ENCODE measurements at regions not wholly inside any gene's neighbourhood (a gene's known extent, or its start where the extent isn't known, plus 50 kb on each side); places are given as distances from the start of the nearest gene placed in this dataset.
"Not testable (repeated sequence)": the region's sequence is repeated elsewhere in the genome, so short reads cannot be mapped to it uniquely, and the experiment has no call there.

DNA sequence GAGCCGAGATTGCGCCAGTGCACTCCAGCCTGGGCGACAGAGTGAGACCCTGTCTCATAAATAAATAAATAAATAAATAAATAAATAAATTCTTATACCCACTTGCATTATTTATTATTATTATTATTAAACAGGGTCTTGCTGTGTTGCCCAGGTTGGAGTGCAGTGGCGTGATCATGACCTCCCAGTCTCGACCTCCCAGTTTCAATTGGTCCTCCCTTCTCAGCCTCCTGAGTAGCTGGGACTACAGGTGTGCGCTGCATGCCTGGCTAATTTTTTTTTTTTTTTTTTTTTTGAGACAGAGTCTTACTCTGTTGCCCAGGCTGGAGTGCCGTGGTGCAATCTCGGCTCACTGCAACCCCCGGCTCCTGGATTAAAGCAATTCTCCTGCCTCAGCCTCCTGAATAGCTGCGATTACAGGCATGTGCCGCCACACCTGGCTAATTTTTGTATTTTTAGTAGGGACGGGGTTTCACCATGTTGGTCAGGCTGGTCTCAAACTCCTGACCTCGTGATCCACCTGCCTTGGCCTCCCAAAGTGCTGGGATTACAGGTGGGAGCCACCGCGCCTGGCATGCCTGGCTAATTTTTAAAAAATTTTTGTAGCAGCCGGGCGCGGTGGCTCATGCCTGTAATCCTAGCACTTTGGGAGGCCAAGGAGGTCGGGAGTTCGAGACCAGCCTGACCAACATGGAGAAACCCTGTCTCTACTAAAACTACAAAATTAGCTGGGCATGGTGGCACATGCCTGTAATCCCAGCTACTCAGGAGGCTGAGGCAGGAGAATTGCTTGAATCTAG is 150.2 kb downstream of the SEC14L1 start:
- DNase-seq (ENCODE audit: low read depth in 2 of 2) = not testable (repeated sequence)

DNA sequence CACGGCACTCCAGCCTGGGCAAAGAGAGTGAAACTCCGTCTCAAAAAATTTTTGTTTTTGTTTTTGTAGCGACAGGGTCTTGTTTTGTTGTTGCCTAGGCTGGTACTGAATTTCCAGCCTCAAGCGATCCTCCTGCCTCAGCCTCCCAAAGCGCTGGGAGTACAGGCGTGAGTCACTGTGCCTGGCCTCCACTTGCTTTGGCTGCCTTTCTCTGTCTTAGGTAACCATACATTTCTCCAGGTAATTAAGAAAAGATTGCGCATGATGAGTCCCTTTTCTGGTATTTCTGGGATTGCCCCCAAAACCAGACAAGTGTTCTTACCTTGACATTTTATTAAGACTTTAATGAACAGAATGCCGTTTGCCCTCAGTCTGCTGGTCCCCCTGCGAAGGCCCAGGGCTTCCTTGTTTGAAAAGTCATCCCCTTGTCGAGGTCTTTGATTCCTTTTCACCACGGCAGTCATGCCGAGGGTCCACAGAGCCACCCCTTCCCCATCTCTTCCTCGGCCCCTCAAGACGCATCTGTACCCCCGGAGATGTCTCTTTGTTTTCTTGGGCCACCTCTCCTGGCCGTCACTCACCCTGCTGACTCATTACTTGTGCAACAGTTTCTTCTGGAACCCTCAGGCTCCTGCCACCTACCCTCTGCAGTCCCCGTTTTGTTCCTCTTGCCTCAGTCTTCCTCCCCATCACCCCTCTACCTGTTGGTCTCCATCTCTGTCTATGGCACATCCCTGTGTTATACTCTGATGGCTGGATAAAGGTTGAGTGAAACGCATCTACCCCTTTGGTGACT is 151.0 kb downstream of the SEC14L1 start:
- no peak for DNase-seq (ENCODE audit: low read depth in 2 of 2)

DNA sequence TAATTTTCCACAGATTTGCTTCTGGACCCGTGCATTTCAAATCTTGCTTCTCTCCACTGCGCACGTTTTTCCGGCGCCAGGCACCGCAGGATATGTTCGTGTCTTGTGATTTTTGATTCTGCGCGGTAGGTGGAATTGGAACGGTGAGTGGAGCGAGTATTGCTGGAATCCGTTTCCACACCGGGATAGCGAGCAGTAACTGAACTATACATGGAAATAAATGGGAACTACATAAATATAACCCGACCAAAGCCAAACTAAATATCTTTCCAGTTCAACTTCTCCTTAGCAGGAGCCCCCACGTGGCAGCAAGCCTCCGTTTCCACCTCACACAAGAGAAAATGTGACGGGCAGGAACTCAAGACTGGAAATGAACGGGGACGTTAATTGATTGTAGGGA is 154.0 kb downstream of the SEC14L1 start:
- no peak for DNase-seq (ENCODE audit: low read depth in 2 of 2)

DNA sequence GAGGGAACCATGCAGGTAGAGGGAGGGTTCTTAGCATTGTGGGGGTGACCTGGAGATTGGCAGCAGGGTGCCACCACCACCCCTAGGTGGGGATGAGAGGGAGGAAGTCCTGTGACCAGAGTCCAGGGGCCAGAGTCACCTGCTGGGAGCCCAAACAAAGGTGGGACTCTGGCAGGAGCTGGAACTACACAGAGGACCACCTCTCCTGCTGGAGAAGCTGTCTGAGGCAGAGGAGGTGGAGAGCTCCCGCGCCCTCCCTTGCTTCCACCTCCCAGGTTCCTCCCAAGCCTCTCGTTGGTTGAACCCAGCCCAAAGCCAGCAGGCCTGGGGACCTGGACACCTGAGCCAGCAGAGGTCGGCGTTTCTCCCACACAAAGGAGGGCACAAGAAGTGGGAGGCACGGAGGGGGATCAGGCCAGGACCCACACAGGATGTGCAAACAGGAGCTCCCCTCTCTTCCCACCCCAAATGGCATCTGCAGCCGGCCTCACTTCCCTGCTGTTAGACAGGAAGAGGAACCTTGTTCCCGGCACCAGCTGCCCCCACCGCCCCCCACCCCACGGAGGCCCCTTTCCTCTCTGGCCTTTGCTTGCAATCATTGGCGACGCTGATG is 154.6 kb downstream of the SEC14L1 start:
- DNase-seq (ENCODE audit: low read depth in 2 of 2) = no peak

DNA sequence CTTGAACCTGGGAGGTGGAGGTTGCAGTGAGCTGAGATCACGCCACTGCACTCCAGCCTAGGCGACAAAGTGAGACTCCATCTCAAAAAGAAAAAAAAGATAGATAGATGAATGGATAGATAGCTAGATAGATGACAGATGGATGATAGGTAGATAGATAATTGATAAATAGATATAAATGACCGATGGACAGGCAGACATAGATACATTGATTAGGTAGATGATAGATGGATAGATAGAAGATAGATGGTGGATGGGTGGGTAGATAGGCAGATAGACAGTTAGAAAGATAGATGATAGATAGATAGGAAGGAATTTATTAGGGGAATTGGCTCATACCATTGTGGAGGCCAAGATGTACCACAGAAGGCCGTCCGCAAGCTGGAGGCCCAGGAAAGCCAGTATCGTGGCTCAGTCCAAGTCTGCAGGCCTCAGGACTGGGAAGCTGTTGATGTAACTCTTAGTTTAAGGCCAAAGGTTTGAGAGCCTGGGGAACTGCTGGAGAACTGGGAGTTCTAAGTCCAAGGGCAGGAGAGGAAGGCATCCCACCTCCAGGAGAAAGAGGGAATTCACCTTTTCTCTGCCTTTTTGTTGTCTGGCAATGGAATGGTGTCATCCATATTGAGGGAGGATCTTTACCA is 156.1 kb downstream of the SEC14L1 start:
- DNase-seq (ENCODE audit: low read depth in 2 of 2) = no peak

DNA sequence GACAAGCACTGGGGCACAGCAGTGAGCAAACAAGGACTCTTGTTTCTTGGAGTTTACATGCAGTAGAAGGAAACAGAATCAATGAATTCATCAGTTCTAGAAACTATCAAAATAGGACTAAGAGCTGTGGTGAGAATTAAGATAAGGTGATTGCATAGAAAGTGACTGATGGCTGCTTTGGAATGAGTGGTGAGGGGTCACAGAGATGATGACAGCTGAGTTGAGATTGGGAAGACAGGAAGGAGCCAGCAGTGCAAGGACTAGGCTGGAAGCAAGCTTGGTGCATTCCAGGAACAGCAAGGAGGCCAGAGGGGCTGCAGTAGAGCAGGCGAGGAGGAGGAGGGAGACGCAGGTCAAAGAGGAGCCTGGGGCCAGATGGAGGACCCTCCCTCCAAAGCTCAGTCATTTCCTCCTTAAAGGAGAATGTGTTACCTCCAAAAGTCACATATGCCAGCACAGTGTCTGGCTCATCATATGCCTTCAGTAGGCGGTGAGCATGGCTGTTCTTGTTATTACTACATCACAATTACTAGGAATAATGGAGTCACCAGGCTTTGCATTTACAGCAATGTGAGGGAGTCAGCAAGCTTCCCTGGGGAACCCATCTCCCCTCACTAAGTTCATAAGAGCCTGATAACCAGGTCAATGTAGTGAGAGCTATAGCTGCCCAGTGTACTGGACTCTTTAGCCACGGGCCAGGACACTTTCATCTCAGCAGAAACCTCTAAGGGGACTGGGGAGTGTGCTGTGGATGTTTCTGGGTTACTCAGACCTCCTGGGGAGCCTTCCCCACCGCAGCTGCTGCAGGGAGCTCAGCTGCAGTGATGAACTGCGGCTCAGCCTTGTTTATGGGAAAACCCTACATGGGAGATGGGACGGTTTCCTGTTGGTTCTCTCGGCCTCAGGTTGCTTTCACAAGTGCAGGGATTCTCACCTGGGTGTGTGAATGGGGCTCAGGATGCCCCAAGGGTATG is 157.2 kb downstream of the SEC14L1 start:
- no peak for DNase-seq (ENCODE audit: low read depth in 2 of 2)

DNA sequence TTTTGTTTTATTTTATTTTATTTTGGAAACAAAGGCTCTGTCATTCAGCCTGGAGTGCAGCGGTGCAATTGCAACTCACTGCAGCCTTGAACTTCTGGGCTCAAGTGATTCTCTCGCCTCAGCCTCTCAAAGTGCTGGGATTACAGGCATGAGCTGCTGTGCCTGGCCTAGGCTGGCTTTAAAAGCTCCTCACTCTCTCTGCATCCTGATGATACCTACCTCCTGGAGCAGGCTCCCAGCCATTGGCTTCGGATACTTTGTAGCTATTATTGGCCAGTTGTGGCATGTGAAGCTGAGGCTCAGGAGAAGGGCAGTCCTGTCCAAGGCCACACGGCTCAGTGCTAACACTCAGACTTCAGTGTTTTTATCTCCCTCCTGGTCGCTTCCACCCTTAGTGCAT is 158.0 kb downstream of the SEC14L1 start:
- DNase-seq (ENCODE audit: low read depth in 2 of 2) = no peak

DNA sequence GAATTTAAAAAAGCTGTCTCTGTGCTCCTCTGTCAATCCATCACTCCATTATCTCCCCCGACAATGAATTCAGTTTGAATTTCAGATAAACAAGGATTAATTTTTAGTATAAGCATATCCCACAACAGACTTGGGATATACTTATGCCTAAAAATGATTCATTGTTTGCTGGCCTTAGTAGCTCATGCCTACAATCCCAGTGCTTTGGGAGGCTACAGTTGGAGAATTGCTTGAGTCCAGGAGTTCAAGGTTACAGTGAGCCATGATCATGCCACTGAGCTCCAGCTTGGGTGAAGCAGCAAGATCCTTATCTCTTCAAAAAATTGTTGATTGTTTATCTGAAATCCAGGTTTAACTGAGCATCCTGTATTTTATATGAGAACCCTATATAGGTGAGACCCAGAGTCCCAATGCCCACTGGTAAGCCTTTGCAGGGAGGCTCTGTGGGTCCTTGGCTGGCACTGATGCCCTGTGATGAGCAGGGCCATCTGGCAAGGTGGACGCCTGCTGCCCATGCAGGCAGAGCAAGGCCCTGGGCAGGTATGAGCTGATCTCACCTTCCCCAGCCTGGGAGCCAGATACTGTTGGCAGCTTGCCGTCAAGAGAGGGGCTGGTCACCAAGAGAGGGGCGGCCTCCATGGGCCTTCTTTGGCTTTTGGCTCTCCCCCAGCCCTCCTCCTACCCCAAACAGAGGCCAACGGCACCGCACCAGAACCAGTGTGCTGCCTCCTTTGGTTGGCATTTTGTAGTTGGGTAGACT is 158.7 kb downstream of the SEC14L1 start:
- DNase-seq (ENCODE audit: low read depth in 2 of 2) = no peak

DNA sequence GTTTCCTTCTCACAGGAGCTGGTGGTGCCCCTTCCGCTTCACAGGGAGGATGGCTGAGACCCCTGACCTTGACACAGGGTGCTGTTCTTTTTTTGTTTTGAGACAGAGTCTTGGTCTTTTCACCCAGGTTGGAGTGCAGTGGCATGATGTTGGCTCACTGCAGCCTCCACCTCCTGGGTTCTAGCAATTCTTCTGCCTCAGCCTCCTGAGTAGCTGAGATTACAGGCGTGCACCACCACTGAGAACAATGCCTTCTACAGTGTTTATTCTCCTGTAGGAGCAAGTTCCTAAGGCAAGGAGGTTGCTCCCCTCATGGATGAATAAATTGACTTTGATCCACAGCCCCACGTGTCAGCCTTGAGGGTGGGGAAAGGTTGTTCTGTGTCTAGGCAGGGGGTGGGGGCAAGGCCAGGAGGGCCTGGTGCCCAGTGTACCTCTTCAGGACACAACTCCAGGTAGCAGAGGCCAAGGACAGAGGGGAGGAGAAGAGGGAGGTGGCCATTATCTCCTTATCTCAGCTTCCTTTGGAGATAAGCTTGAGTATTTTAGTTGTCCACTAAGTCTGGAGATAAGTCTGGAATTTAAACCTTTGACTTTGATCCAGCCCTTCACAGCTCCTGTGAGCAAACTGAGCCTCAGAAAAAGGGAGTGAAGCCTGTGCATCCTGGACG is 159.4 kb downstream of the SEC14L1 start:
- DNase-seq (ENCODE audit: low read depth in 2 of 2) = no peak

DNA sequence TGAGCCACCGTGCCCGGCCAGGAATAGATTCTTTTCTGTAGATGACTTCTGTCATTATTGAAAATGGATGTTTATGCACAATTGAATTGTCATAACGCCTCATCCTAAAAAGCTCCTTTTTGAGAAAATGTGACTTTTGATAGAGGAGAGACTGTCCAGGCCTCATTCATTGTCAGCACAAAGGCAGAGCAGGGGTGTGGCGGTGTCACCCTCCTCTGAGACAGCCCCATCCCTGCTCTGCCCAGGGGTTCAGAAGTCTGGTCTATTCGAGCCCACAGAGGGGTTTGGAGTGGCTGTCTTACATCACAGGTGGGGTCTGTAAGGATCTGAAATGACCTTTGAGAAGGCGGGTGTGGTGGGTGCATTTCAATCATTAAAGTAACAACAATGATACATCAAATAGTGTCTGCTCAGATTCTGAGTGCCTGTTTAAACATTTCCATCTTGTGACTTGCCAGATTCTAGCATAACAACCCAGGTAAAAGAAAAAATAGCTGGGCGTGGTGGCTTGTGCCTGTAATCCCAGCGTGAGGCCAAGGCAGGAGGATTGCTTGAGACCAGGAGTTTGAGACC is 161.0 kb downstream of the SEC14L1 start:
- no peak for DNase-seq (ENCODE audit: low read depth in 2 of 2)

DNA sequence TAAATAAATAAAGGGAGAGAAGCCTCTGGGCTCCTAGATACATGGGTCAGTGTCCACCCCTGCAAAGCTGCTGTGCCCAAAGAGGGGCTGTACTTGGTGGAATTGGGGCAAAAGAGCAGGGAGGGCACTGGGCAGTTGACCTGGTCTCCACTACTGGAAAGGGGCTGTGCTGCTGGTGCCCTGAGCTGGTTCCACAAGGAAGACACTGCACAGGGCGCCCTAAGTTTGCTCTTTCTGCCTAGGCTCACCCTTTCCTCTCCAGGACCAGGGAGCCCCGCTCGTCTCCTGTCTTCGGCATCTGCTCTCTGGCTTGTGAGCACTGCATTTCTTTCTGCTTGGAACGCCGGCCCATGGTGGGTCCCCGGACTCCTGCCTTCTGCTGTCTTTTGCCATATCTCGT is 161.9 kb downstream of the SEC14L1 start:
- DNase-seq (ENCODE audit: low read depth in 2 of 2) = no peak

DNA sequence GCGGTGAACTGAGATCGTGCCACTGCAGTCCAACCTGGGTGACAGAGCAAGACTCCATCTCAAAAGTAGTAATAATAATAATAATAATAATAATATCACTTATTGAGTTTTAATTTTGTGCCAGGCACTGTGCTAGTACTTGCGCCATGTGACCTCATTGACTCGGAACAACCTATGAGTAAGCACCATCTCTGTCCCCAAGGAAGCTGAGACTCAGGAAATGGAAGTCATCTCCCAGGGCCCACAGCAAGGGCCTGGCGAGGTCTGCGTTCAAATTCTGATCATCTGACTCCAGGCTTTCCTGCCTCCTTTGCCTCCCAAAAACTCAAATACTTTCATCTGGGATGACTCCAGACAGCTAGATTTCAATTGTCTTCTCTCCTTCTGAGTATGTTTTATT is 162.9 kb downstream of the SEC14L1 start:
- no peak for DNase-seq (ENCODE audit: low read depth in 2 of 2)

DNA sequence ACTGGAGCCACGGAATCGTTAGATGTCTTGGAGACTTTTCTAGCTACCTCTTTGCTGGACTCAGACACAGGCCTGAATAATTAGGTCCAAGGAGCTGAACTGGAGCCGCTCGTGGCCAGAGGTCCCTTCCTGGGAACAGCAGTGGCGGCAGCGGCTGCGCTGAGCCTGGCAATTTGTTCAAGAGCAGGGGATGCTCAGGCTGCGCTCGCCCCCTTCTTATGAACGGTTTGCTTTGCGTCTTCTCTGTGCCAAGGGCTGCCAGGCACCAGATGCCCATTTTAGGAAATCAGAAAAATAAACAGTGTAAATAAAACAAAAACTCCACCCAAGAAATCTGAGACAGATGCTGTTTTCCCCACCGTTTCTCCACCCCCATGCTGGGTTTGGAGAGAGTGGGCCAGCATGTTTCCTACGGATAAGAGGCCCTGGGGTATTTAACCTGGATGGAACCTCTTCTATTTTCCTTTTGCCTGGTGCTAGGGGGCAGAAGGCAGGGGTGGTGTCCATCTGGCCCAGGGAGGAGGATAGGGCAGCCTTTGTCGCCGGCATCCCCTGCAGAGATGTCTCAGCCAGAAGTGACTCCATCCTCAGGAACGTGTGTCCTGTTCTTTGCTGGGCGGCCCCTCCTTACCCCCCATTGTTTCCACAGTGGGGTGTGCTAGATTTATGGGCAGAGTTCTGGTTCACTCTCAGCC is 163.4 kb downstream of the SEC14L1 start:
- no peak for DNase-seq (ENCODE audit: low read depth in 2 of 2)

DNA sequence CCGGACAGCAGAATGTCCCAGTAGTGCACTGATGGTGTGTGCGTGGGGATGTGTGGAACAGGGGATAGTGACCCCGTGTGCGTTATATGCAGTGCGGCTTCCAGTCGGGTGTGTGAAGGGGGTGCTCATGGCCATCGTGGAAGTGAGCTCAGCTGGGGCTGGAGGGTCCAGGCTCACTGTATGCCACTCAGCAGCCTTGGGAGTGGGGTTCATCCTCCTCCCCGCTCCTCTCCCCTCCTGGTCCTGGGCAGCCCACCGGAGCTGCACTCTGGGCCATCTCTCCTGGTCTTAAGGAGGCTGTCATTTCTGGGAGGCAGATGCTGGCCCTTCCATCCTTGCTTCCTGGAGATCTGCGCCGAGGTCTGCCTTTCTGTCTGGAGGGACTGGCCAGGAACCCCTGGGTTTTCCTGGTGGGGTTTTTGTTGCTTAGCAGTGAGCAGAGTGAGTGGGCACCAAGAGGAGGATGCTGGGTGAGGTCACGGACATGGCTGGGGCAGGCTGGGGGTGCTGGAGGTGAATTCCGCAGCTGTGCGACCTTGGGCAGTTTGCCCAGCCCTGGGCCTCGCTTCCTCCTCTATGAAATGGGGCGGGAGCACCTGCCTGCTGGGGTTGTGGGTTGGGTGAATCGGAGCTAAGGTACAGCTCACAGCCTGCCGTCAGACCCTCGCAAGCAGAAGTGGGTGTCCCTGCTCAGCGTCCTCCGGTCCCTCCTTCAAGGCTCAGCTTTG is 164.1 kb downstream of the SEC14L1 start:
- no peak for DNase-seq (ENCODE audit: low read depth in 2 of 2)

DNA sequence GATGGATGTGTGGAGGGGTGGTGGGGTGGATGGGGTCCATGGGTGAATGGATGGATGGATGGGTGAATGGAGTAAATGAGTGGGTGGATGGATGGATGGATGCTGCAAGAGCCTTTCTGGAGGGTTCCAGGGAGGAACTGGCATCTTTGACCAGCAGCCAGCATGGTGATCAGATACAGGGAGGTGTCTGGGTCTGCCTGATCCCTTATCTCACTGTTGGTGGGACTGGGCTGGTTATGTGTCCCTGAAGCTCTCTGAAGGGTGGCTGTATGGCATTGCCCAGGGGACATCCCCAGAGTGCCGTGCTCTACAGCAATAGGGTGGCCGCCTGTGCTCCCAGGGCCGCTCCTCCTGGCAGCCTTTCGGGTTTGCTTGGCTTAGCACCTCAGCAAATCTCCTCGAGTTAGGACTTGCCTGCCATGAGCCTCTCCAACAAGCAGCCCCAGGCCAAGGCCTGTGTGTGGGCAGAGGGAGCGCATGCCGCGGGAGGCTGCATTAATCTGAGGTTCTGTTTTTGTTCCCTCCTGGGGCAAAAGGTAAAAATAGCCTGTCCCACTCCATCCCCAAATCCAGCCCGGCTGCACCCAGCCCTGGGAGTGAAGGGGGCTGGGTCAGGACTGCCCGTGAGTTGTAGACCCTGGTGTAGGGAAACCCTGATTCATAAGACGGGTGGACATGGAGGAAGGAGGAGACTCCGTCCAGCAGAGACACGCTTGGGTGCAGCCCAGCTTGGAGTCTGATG is 165.4 kb downstream of the SEC14L1 start:
- no peak for DNase-seq (ENCODE audit: low read depth in 2 of 2)

DNA sequence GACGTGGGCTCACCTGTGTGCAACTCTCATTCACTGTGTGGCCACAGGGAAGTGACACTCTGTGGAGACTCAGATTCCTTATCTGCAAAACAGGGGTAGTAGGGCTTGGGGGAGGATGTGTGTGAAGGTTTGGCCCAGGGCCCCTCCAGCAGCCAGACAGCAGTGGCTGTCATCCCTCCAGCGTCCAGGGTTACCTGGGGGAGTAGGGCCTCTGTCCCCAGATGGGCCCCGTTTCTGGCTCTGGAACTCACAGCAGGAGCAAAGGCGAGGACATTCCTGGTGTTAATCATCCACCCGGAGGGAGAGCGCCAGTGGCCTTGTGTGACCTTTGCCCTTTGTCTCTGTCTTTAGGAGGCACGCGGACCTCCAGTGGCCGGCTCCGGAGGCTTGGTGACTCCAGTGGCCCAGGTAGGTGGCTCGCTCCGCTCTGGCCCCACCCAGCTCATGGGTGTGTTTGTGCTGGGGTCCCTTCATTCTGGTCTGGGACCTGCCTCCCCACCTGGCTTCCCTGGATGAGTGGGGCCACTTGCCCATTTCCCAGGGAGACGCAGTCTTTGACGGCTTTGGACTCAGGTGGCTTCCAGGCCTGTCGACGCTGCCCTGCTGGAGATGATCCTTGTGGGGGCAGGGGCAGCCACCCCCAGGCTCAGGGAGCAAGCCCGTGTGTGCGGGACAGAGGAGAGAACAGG is 166.2 kb downstream of the SEC14L1 start:
- DNase-seq (ENCODE audit: low read depth in 2 of 2) = no peak

Data from activated CD4-positive, alpha-beta T cell treated with anti-CD3 and anti-CD28 coated beads for 24 hours (primary cell).